Middle frontal gyrus (tissue), 1 donor: ENCODE measurements at regions not wholly inside any gene's neighbourhood (a gene's known extent, or its start where the extent isn't known, plus 50 kb on each side); places are given as distances from the start of the nearest gene placed in this dataset.

Experiments used
- DNase-seq: peaks from one replicate; pipeline ENCODE4 v3.0.0-alpha.2; 2015; ENCODE audit warnings: low spot score; ENCODE audit errors: extremely low spot score

- no peak for DNase-seq
Observed at GRCh38 chr11:133787379-133788141, 57.8 kb downstream of the SPATA19 start.

DNA sequence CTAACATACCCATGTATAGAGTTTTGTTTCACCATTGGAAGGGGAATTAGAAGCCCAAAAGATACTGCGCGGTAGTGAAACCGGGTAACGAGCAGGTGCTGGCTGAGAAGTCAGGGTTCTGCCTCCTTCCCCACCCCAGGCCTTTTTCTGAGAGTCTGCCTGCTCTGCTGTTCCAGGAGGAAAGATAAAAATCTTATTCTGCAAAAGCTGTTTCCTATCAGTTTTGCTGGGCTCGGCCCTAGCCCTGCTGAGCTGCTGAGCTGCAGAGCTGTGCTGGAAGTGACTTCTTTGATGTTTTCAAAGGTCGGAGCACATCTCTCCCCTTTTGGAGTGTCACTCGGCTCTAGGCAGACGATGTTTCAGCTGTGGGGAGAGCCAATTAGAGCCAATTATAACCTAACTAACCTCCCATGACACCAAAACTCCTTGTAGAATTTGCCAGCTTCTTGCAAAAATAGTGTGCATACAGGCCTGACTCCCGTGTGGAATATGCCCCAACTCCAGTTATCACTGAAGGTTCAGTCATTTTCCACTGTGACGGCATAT lies 59.4 kb downstream of the SPATA19 start:
- DNase-seq: no peak

DNA sequence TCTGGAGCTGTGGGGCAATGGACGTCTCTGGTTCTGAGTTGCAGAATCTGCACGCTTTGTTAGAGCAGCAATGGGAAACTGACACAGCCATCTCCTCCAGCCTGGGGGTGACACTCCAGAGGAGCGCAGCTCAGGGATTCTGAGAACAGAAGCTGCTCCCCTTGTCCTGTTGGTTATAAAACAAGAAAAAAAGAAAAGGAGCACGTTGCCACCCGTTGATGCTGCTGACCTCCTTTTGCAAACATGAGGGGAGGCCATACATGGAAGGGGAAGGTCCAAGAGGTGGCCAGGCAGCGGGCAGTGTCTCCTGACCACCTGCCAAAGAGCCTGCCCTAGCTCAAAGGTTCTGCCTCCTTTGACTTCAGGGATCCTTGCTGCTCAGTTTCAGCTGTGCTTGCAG lies 61.0 kb downstream of the SPATA19 start:
- DNase-seq: no peak

DNA sequence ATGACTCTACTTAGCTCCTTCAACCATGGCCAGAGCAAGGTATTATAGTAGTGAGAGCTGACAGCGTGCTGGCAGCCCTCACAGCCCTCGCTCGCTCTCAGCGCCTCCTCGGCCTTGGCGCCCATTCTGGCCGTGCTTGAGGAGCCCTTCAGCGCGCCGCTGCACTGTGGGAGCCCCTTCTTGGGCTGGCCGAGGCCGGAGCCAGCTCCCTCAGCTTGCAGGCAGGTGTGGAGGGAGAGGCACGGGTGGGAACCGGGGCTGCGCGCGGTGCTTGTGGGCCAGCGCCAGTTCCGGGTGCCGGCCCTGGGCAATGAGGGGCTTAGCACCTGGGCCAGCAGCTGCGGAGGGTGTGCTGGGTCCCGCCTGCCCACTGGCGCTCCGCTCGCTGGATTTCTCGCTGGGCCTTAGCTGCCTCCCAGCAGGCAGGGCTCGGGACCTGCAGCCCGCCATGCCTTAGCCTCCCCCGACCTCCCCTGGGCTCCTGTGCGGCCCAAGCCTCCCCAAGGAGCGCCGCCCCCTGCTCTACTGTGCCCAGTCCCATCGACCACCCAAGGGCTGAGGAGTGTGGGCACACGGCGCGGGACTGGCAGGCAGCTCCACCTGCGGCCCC lies 63.1 kb downstream of the SPATA19 start:
- DNase-seq: no peak

GRCh38 chr11:133778161-133778560 lies 67.2 kb downstream of the SPATA19 start:
- no peak for DNase-seq

DNA sequence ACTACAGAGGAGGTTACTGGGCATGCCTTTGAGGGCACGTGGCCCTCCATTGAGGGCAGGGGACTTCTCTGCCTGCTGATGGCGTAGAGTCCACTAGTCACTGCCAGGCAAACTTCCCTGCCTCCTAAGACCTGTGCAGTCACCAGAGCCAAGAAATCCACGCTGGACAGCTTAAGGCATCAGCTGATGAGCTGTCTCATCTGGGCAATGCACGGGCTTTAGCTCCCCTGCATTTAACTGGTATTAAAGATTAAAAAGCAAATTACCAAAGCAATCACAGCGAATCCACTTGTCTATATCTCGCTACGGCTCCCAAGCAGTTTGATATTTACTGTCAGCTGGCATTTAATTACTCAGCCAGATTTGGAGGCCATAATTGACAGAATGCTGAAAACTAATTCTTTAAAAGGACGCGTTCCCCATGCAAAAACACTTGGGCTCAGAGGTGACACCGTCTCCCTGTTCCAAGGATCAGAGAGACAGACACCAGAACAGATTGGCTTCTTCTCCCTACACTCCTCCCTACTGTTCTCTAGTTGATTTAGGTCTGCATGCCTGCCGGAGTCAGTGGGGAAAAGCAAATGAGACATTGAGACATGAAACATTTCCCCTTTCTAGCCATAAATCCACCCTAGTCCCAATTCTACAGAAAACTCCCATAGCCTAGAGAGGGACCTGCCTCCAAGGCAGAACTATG lies 68.5 kb downstream of the SPATA19 start:
- DNase-seq: no peak

- DNase-seq: no peak
Observed at GRCh38 chr11:133762538-133762937, 82.8 kb downstream of the SPATA19 start.

GRCh38 chr11:133753150-133753549 lies 92.2 kb downstream of the SPATA19 start:
- DNase-seq: no peak

DNA sequence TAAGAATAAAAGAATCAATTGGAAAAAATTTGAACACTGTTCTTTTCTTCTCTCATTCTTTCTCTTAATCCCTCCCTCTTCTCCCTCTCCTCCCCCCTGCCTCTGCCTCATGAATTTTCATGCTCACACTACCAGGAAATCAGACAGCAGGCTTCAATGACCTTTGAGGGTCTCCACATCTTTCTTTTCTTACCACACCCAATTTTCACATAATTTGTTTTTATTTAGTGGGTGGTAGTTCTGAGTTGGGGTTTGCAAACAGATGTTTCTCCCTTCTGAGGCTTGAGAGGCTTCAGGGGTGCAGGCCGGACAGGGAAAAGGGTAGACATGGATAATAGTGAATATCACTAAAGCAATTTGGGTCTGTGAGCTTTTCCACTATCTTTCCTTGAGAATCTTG lies 95.5 kb downstream of the SPATA19 start:
- DNase-seq: no peak

DNA sequence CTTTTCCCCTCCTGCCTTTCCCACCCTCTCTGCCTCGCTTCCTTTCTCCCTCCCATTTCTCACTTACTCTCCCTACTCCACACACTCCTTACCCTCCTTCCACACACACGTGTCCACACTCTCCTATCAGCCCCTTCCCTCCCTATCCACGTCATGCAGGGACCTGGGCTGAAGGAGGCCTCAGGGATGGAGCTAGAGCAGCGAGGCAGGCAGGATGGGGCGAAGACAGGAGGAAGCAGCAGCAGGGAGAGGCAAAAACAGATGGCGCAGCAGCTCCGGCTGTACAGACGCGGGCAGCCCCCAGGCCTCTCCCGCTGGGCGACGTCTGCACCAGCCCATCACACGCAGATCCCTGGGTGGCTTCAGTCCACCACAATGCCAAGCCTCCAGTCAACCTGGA lies 97.9 kb downstream of the SPATA19 start:
- no peak for DNase-seq

DNA sequence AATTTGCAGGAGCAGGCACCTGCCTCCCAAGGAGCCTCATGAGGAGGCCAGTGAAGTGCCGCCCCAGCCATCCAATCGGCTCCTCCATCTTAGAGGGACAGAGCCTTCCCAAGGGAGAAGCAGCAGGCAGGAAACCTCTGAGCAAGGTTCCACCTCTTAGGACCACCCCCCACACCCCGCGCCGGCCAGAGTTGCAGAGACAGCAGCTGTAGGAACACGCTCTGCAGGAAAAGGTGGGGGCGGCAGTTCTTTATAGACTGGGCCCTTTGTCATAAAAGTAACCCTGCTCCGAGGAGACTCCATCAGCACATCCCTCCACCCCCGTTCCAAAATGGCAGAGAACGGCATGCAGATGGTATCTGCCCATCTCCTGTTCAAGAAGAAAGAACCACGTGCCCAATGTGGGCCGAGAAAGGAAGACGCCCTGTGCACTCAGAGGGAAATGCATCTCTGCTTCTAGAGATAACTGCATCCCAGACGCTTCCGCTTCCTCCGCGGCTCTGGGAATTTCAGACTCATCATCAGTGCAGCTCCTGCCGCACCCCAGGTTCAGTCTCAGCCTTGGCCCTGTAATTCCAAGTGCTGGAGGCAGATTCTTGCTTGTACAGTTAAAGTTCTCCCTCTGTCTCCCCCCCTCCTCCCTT lies 98.5 kb downstream of the SPATA19 start:
- no peak for DNase-seq

- DNase-seq: peak; percentile 38
Observed at GRCh38 chr11:133745791-133746190, 99.5 kb downstream of the SPATA19 start.

DNA sequence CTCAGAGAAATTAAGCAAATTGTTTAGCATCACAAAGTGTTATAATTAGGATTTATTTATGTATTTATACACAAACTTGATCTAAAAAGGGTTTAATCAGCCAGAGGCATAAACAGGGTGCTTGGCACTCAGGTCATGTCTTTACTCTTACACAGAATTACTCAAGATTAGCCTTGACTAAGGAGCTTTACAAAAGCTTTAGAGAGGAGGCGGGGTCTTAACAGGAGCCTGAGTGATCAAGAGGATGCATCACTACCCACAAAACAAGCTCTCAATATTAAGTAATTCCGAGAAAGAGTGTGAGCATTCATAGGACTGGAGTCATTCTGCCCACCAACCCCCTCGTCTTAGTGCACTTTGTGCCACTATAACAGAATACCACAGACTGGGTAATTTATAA lies 103.0 kb downstream of the SPATA19 start:
- DNase-seq: no peak

DNA sequence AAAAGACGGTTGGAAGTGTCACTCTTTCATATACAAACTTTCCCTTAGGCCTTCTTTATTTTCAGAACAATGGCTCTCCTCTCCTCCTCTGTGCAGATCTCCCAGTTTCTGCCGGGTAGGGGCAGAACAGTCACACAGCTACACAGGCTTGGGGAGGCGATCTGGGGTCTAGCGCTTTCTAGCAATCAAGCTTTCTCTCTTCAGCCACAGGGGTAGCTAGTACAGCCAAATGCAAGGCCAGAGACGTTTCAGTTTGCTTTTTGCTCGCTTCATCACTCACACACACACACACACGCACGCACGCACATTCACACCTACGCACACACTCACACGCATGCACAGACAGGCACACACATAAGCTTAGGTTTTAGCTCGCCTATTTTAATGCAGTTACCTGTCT lies 104.3 kb downstream of the SPATA19 start:
- no peak for DNase-seq

GRCh38 chr11:133739481-133739880 lies 105.8 kb downstream of the SPATA19 start:
- DNase-seq: no peak

DNA sequence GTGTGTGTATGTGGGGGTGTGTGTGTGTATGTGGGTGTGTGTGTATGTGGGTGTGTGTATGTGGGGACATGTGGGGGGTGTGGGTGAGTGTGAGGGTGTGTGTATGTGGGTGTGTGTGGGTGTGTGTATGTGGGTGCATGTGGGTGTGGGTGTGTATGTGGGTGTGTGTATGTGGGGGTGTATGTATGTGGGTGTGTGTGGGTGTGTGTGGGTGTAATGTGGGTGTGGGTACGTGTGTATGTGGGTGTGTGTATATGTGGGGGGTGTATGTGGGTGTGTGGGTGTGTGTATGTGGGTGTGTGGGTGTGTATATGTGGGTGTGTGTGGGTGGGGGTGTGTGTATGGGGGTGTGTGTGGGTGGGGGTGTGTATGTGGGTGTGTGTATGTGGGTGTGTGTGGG lies 106.7 kb downstream of the SPATA19 start:
- no peak for DNase-seq

DNA sequence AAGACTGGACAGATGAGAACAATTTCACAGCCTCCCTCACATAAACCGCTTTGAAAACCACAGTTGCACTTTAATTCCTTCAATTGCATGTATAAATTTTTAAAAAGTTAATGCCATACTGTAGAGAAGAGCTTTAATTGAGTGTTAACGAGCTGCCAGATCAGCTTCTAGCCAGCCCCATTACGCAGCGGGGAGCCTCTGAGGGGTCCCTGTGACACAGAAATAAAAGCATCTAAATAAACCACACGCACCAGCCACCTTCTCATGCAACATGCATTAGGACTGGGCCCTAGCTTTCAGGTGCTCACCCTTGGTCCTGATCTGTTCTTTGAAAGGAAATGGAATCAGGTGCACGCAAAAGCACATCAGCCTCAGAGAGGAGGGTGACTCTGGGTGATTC lies 111.7 kb downstream of the SPATA19 start:
- DNase-seq: no peak

DNA sequence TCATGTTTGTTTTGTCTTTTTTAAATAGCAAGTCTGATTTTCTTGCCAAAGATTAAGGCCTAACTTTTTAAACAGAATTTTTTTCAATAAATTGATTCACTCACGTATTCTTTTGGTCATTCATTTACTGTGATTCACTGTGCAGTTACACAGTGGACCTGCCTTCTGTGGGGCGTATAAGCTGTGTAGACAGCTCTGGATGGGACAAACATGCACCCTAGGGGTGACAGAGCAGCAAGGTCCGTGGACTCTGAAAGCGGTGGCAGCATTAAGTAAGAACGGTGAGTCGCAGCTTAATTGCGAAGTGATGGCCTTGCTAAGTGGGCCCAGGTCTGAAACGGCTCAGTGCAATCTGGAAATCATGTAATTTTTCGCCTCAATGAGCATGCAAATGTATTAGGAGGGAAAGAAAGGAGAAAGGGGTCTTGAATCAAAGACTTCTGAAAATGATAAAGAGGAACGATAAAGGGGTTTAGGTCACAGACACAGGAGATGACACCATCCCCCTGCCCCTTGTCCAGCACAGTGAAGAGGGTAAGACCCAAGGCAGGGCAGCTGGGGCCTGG lies 113.1 kb downstream of the SPATA19 start:
- no peak for DNase-seq

DNA sequence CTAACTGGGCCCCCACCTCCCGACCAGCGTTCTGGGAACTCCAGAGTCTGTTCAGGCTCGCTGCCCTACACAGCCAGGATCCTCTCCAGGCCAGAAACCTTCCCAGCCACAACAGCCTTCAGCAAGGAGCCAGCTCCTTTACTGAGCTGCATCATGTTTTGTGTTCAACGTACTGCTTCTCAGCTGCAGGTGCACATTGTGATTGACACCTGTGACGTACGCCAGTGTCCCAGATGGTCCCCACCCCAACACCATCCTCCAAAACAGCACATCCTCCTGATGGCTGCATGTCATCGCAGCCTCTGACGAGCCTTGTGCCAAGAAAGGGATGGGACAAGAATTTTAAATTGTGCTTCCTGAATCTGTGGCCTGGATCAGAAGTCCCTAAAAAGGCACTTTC lies 117.5 kb downstream of the SPATA19 start:
- DNase-seq: no peak

GRCh38 chr11:133726542-133726941 lies 118.8 kb downstream of the SPATA19 start:
- DNase-seq: no peak

DNA sequence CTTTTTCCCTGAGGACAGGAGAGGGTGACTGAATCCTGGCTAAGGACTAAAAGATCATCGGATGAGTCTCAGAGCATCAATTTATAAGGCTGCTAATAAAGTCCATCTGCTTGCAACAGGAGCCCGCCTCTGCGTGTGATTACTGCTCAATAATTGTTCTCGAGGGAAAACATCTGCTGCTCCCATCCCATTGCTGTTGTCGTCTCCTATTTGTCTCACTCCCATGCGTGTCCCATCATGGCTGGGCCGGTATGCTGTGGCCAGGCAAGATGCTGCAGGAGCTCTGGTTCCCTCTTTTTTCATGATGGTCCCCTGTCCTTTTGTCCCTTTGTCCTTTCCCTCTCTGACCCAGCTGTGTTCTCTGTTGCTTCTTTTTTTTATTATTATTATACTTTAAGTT lies 121.2 kb downstream of the SPATA19 start:
- DNase-seq: no peak

- no peak for DNase-seq
Observed at GRCh38 chr11:133723056-133723455, 122.3 kb downstream of the SPATA19 start.
